HEK293 (cell line): ENCODE measurements at regions not wholly inside any gene's neighbourhood (a gene's known extent, or its start where the extent isn't known, plus 50 kb on each side); places are given as distances from the start of the nearest gene placed in this dataset.

ENCODE experiments used
- CTCF ChIA-PET: fragments of 350-600 bp; formaldehyde crosslinking; extraction: SDS; loops from one replicate; lab custom pipeline; 2021; ENCODE audit warnings: antibody characterized with exemption; lab: Yijun Ruan, JAX
- POLR2A ChIA-PET: fragments of 300-600 bp; formaldehyde crosslinking; extraction: SDS; loops from one replicate; lab custom pipeline; 2020; ENCODE audit warnings: antibody characterized with exemption, inconsistent platforms; lab: Yijun Ruan, JAX
- H3K27ac ChIP-seq: fragments of 200-500 bp; sonication (Bioruptor generic); 2 replicates; pipeline ENCODE4 v1.5.1; 2014; ENCODE audit warnings: low read depth, low read length, control low read depth, inconsistent platforms; ENCODE audit errors: extremely low read depth
- H3K36me3 ChIP-seq, 2 experiments: fragments of 200-500 bp in 1 of 2; sonication (Bioruptor generic) in 1 of 2; 1 replicate in 1 of 2; 2 replicates in 1 of 2; pipeline ENCODE4 v1.5.1; 2014 to 2017; ENCODE audit warnings: inconsistent platforms in 2 of 2, low read length in 2 of 2; ENCODE audit not compliant: control insufficient read depth in 2 of 2, insufficient read depth in 1 of 2
- H3K4me1 ChIP-seq: fragments of 200-500 bp; sonication (Bioruptor generic); 2 replicates; pipeline ENCODE4 v1.5.1; 2014; ENCODE audit warnings: mild to moderate bottlenecking, low read length, inconsistent platforms; ENCODE audit not compliant: control insufficient read depth, insufficient read depth
- H3K4me3 ChIP-seq: 2 replicates; pipeline ENCODE4 v1.5.1; 2011; ENCODE audit warnings: low read depth, mild to moderate bottlenecking, control low read depth, low read length, moderate library complexity
- H3K9me3 ChIP-seq: fragments of 200-500 bp; sonication (Bioruptor generic); 2 replicates; pipeline ENCODE4 v1.5.1; 2014; ENCODE audit warnings: low read depth, low read length, inconsistent platforms; ENCODE audit not compliant: control insufficient read depth, insufficient read depth
- KLF16 ChIP-seq: fragments of 450-650 bp; formaldehyde crosslinking; IDR thresholded peaks from 2 replicates; pipeline ENCODE4 v1.5.1; 2017; ENCODE audit warnings: missing biosample characterization, missing genetic modification characterization
- KLF8 ChIP-seq: fragments of 450-650 bp; formaldehyde crosslinking; IDR thresholded peaks from 2 replicates; pipeline ENCODE4 v1.5.1; 2016; ENCODE audit warnings: missing biosample characterization, missing genetic modification characterization
- MEIS1 ChIP-seq: sonication (generic); formaldehyde crosslinking; IDR thresholded peaks from 2 replicates; pipeline ENCODE4 v1.8.1; 2022; ENCODE audit warnings: missing genetic modification reagents, mild to moderate bottlenecking, borderline replicate concordance
- PATZ1 ChIP-seq: fragments of 450-650 bp; formaldehyde crosslinking; IDR thresholded peaks from 2 replicates; pipeline ENCODE4 v1.5.1; 2016; ENCODE audit warnings: missing biosample characterization, missing genetic modification characterization
- RBAK ChIP-seq: fragments of 450-650 bp; formaldehyde crosslinking; IDR thresholded peaks from 2 replicates; pipeline ENCODE4 v1.5.1; 2016; ENCODE audit warnings: missing biosample characterization, missing genetic modification characterization
- SETDB1 ChIP-seq: IDR thresholded peaks from one replicate; pipeline ENCODE4 v1.6.1; 2017; ENCODE audit warnings: mild to moderate bottlenecking, low read length, moderate library complexity, mixed read lengths; ENCODE audit not compliant: insufficient read length
- ZBTB21 ChIP-seq: fragments of 450-650 bp; formaldehyde crosslinking; IDR thresholded peaks from 2 replicates; pipeline ENCODE4 v1.5.1; 2017; ENCODE audit warnings: missing biosample characterization, missing genetic modification characterization
- ZEB2 ChIP-seq: fragments of 450-650 bp; formaldehyde crosslinking; IDR thresholded peaks from 2 replicates; pipeline ENCODE4 v1.5.1; 2016; ENCODE audit warnings: missing biosample characterization, missing genetic modification characterization
- ZNF133 ChIP-seq: fragments of 450-650 bp; formaldehyde crosslinking; IDR thresholded peaks from 2 replicates; pipeline ENCODE4 v1.5.1; 2016; ENCODE audit warnings: missing biosample characterization, missing genetic modification characterization
- ZNF140 ChIP-seq: fragments of 450-650 bp; formaldehyde crosslinking; IDR thresholded peaks from 2 replicates; pipeline ENCODE4 v1.5.1; 2016; ENCODE audit warnings: missing biosample characterization, missing genetic modification characterization
- ZNF146 ChIP-seq: fragments of 450-650 bp; formaldehyde crosslinking; IDR thresholded peaks from 2 replicates; pipeline ENCODE4 v1.5.1; 2016; ENCODE audit warnings: missing biosample characterization, missing genetic modification characterization
- ZNF169 ChIP-seq: fragments of 450-650 bp; formaldehyde crosslinking; IDR thresholded peaks from 2 replicates; pipeline ENCODE4 v1.5.1; 2016; ENCODE audit warnings: missing biosample characterization, missing genetic modification characterization
- ZNF202 ChIP-seq: fragments of 450-650 bp; formaldehyde crosslinking; IDR thresholded peaks from 2 replicates; pipeline ENCODE4 v1.5.1; 2016; ENCODE audit warnings: missing biosample characterization, missing genetic modification characterization, borderline replicate concordance
- ZNF350 ChIP-seq: fragments of 450-650 bp; formaldehyde crosslinking; IDR thresholded peaks from 2 replicates; pipeline ENCODE4 v1.5.0; 2017; ENCODE audit warnings: missing biosample characterization, mild to moderate bottlenecking, missing genetic modification characterization
- ZNF416 ChIP-seq: fragments of 450-650 bp; formaldehyde crosslinking; IDR thresholded peaks from 2 replicates; pipeline ENCODE4 v1.5.1; 2016; ENCODE audit warnings: missing biosample characterization, missing genetic modification characterization
- ZNF623 ChIP-seq: fragments of 450-650 bp; formaldehyde crosslinking; IDR thresholded peaks from 2 replicates; pipeline ENCODE4 v1.5.1; 2016; ENCODE audit warnings: missing biosample characterization, missing genetic modification characterization
- ZNF654 ChIP-seq: fragments of 450-650 bp; formaldehyde crosslinking; IDR thresholded peaks from 2 replicates; pipeline ENCODE4 v1.5.1; 2016; ENCODE audit warnings: low read depth, missing biosample characterization, missing genetic modification characterization
- ZNF704 ChIP-seq: fragments of 450-650 bp; formaldehyde crosslinking; IDR thresholded peaks from 2 replicates; pipeline ENCODE4 v1.5.1; 2016; ENCODE audit warnings: missing biosample characterization, missing genetic modification characterization
- ZNF747 ChIP-seq: fragments of 450-650 bp; formaldehyde crosslinking; IDR thresholded peaks from 2 replicates; pipeline ENCODE4 v1.5.1; 2016; ENCODE audit warnings: missing biosample characterization, missing genetic modification characterization
- ZNF791 ChIP-seq: fragments of 450-650 bp; formaldehyde crosslinking; IDR thresholded peaks from 2 replicates; pipeline ENCODE4 v1.5.1; 2016; ENCODE audit warnings: missing biosample characterization, missing genetic modification characterization
- ZSCAN30 ChIP-seq: fragments of 450-650 bp; IDR thresholded peaks from 2 replicates; pipeline ENCODE4 v1.5.1; 2018; ENCODE audit warnings: missing biosample characterization, mild to moderate bottlenecking, missing genetic modification characterization, moderate library complexity
- TF ChIP-seq, protein P1 (sequence below): fragments of 450-650 bp; formaldehyde crosslinking; IDR thresholded peaks from 2 replicates; pipeline ENCODE4 v1.5.1; 2017; ENCODE audit warnings: missing biosample characterization, mild to moderate bottlenecking, missing genetic modification characterization, moderate library complexity
- TF ChIP-seq, protein P2 (sequence below): sonication (generic); formaldehyde crosslinking; IDR thresholded peaks from 2 replicates; pipeline ENCODE4 v1.8.1; 2022; ENCODE audit warnings: mild to moderate bottlenecking, moderate library complexity, missing genetic modification reagents

DNA sequence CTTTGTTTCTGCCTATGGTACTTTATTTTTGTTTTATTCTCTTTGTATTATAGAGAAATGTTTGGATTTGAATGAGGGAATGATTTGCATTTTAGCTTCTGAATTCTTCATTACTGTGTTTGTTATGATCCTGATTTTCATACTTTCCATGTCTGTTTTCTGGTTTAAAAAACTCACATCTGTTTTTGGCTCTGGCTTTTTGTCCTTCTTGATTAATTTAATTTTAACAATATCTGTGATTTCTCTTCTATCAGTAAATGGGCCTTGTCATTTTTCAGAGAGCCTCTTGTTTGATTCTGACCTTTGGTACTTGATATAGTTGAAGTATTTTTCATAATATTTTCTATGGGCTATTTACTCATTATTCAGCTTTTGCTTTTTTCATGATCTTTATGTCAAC is 341.6 kb upstream of the HAND2 start:
- Histone ChIP-seq H3K4me1 (no peaks in the 10 kb centered on the region), H3K36me3 (no peaks in the 10 kb centered on the region), H3K27ac (no peak overlapping the region), H3K4me3 (no peak overlapping the region), H3K9me3 (no peaks in the 10 kb centered on the region)
- CTCF ChIA-PET, result no interaction called here
- POLR2A ChIA-PET, result no interaction called here
- TF ChIP-seq KLF16 (no peak), ZBTB21 (tag by site-specific recombination) (no peak), ZNF654 (no peak)

- TF ChIP-seq ZNF704 (tag by site-specific recombination) (no peak), ZNF623 (tag by site-specific recombination) (no peak), ZNF169 (tag by site-specific recombination) (no peak), ZNF350 (tag by site-specific recombination) (no peak), PATZ1 (tag by site-specific recombination) (no peak), ZNF140 (no peak), SETDB1 (no peak), ZNF146 (no peak), ZNF791 (tag by site-specific recombination) (no peak)
- TF ChIP-seq, protein P1, sequence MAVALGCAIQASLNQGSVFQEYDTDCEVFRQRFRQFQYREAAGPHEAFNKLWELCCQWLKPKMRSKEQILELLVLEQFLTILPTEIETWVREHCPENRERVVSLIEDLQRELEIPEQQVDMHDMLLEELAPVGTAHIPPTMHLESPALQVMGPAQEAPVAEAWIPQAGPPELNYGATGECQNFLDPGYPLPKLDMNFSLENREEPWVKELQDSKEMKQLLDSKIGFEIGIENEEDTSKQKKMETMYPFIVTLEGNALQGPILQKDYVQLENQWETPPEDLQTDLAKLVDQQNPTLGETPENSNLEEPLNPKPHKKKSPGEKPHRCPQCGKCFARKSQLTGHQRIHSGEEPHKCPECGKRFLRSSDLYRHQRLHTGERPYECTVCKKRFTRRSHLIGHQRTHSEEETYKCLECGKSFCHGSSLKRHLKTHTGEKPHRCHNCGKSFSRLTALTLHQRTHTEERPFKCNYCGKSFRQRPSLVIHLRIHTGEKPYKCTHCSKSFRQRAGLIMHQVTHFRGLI, result no peak
- ChIA-PET CTCF (interaction anchor here (0.7 kb wide), 1 partner anchor 15 kb away, joined by 3 read pairs; no protein-coding TSS in a partner anchor), POLR2A (no interaction called here)
- Histone ChIP-seq H3K36me3 (no peaks in the 10 kb centered on the region), H3K9me3 (no peaks in the 10 kb centered on the region), H3K27ac (no peak overlapping the region), H3K4me1 (no peaks in the 10 kb centered on the region), H3K4me3 (no peak overlapping the region)
Observed at GRCh38 chr4:173866322-173867026, 336.4 kb upstream of the HAND2 start.

GRCh38 chr4:173862754-173863153 is 332.7 kb upstream of the HAND2 start:
- Histone ChIP-seq H3K36me3 (no peaks in the 10 kb centered on the region), H3K4me1 (no peaks in the 10 kb centered on the region), H3K9me3 (no peaks in the 10 kb centered on the region)
- ChIA-PET POLR2A (no interaction called here), CTCF (interaction anchor here (0.7 kb wide), 1 partner anchor 264 kb away, joined by 3 read pairs; no protein-coding TSS in a partner anchor)
- TF ChIP-seq ZNF133 (no peak), KLF8 (tag by site-specific recombination) (no peak), ZEB2 (no peak), ZNF202 (tag by site-specific recombination) (no peak), RBAK (tag by site-specific recombination) (no peak), ZSCAN30 (tag by site-specific recombination) (no peak), ZNF416 (tag by site-specific recombination) (no peak), MEIS1 (CRISPR knock-in tag) (no peak), ZNF747 (no peak)
- TF ChIP-seq, protein P2, sequence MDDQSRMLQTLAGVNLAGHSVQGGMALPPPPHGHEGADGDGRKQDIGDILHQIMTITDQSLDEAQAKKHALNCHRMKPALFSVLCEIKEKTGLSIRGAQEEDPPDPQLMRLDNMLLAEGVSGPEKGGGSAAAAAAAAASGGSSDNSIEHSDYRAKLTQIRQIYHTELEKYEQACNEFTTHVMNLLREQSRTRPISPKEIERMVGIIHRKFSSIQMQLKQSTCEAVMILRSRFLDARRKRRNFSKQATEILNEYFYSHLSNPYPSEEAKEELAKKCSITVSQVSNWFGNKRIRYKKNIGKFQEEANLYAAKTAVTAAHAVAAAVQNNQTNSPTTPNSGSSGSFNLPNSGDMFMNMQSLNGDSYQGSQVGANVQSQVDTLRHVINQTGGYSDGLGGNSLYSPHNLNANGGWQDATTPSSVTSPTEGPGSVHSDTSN (CRISPR knock-in tag), result no peak
- TF ChIP-seq, all 188 proteins: peak for 0
- Histone ChIP-seq H3K4me3 (no peak overlapping the region), H3K27ac (no peak overlapping the region)
